GM12874 (cell line): ENCODE measurements at regions not wholly inside any gene's neighbourhood (a gene's known extent, or its start where the extent isn't known, plus 50 kb on each side); places are given as distances from the start of the nearest gene placed in this dataset.

Source experiments
- TF ChIP-seq, protein P1 (sequence below): IDR thresholded peaks from 2 replicates; pipeline ENCODE4 v1.5.1; 2011; ENCODE audit warnings: low read depth, mild to moderate bottlenecking, control low read depth, low read length, moderate library complexity; ENCODE audit not compliant: insufficient read depth

DNA sequence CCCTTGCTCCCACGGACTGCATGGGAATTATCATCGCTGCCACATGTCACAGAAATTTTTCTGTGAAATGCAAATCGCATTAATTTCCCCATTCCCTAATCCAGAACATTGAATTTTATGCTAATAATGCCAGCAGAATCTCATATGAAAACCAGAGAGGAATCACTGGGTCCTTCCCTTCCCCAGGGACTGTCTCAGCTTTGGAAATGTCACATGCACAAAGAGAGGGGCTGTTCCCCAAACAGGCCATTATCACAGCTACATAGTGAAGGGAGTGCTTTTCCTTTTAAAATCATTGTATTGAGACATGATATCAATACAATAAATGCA lies 954.5 kb downstream of the BRD1 start:
- TF ChIP-seq, protein P1, sequence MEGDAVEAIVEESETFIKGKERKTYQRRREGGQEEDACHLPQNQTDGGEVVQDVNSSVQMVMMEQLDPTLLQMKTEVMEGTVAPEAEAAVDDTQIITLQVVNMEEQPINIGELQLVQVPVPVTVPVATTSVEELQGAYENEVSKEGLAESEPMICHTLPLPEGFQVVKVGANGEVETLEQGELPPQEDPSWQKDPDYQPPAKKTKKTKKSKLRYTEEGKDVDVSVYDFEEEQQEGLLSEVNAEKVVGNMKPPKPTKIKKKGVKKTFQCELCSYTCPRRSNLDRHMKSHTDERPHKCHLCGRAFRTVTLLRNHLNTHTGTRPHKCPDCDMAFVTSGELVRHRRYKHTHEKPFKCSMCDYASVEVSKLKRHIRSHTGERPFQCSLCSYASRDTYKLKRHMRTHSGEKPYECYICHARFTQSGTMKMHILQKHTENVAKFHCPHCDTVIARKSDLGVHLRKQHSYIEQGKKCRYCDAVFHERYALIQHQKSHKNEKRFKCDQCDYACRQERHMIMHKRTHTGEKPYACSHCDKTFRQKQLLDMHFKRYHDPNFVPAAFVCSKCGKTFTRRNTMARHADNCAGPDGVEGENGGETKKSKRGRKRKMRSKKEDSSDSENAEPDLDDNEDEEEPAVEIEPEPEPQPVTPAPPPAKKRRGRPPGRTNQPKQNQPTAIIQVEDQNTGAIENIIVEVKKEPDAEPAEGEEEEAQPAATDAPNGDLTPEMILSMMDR = no peak

DNA sequence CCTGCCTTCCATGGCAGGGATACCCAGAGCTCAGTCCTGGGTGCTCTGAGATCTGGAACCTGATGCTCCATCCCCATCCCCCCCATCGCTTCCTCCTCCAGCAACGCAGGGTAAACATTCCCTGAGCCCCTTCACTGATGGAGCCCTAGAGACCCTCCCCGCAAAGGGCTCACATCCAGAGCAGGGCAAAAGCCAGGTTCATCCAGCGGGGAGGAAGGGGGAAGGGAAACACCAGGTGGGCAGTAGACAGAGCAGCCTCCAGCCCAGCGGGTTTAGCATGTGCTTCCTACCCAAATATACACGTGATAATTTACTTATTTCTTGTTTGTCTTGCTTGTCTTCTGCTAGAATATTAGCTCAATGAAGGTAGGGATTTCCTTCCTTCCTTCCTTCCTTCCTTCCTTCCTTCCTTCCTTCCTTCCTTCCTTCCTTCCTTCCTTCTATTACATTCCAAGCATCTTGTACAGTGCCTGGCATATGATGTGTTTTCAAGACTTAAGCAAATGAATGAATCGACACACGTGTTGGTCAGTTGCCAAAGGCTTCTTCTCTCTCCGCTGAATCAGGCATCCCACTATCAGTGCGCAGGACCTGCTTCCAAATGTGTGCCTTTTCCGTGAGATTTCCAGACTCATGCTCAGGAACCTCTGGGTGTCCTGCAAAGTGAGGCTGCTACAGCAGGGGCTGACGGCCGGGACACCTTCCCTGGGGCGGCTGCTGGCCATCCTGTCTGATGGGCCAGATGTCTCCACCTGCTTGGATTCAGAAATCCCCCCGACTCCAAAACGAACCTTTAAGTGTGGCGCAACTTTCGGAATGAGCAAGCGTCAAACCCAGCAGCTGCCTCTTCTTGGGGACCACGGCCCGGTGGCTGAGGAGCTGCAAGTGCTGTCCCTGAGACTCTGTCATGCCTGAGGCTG lies 955.1 kb downstream of the BRD1 start:
- TF ChIP-seq, protein P1 = no peak

DNA sequence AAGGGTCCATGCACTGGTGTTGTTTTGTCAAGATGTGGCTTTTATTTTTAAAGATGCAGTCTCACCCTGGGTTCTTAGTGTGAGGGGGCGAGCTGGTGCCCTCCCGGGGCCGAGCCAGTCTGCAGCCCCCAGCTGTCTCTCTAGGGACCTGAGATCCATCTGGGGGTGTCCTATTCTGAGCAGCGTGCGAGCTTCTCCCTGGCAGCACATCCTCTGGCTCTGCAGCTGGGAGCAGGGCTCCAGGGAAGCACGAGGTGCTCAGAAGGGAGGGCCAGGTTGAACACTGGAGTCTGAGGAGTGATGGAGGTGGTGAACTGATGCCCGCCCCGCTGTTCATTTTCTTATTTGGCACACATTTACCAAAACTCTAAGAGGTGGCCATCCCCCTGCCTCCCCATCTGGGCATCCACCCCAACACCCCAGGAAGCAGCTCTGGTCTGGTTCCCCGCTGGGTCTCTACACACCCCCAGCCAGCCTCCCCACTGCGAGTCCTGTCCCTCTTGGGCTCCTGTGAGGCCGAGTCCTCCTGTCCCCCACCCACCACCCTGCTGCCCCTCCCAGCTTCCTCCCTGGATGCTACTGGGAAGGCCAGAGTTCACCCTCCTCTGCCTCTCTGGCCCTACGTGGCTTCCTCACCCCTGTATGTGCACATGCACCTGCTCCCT lies 956.4 kb downstream of the BRD1 start:
- TF ChIP-seq, protein P1 = no peak

DNA sequence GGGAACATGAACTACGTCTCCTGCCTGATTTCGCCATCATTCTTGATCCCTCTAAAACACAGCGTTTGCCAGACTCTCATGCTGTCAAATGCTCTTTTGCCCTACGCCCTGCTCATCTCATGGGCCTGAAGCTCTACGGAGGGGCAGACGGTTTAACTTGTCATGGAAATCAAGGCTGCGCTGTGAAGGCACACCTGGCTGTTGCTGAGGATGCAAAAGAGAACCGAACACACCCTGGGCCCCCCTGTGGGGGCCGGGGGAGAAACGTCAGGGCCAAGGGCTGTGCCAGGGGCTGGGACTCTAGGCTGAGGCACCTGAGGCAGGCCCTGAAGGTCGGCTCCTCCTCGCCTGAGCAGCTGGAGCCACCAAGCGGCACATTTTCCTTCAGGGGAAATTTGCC lies 957.2 kb downstream of the BRD1 start:
- TF ChIP-seq, protein P1 = no peak

DNA sequence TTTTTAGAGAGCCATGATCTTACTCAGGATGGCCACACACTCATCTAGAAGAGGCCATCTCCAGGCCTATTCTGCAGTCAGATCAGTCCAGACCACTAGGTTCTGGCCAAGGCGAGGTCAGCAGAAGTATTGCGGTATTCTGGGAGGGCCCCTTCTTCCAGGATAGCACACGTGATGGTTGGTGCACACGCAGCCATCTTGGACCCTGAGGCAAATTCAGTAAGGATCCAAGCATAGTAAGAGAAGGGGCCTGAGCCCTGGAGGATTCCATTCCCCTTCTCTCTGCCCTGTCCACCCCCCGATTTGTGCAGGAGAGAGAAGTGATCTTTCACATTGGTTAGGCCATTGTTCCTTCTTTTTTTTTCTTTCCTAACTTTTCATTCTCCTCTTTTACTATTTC lies 957.9 kb downstream of the BRD1 start:
- TF ChIP-seq, protein P1 = no peak

DNA sequence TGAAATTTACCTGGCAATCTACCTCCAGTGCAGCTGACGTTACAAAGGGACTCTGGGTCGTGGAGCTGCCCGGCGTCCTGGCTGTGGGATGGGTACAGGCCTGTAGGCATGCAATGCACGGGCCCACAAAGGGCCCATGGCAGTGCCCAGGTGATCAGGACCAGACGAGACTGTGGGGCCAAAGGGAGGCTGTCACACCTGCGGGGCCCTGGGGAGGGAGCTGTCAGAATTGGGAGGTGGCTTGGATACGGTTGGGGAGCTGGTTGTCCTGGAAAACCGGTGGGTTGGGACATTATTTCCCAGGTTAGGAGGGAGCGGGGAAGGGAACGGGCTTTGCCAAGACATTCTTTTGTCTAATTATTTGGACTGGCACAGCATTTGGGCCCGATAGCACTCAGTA lies 958.5 kb downstream of the BRD1 start:
- TF ChIP-seq, protein P1 = no peak

DNA sequence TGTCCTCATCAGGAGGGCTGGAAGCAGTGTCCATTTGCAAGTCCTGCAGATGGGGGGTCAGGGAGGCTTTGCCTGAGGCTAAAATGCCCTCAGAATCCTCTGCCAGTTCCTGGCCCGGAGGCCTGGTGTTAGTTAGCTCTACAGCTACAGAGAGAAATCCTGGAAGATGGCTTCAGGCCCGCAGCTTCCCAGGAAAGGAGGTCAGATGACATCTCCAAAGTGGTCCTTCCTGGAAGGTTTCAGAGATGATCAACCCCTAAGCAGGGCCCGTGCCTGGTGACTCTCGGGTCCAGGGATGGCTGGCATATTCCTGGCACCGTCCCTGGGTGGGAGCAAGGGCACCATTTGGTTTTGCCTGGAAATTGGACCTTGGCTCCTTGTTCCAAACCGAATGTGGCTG lies 959.1 kb downstream of the BRD1 start:
- TF ChIP-seq, protein P1 = no peak
